Right lobe of liver (tissue), 6 donors: ENCODE measurements at regions not wholly inside any gene's neighbourhood (a gene's known extent, or its start where the extent isn't known, plus 50 kb on each side); places are given as distances from the start of the nearest gene placed in this dataset.
"Not testable (repeated sequence)": the region's sequence is repeated elsewhere in the genome, so short reads cannot be mapped to it uniquely, and the experiment has no call there.

ENCODE experiments used
- ATAC-seq, 4 donors: fragments of 200-7000 bp; cut with Tn5 transposase; one replicate each; pipeline ENCODE4 v1.9.1; 2020; ENCODE audit warnings: mild to moderate bottlenecking in 4 of 4, moderate library complexity in 4 of 4
- DNase-seq, 3 donors: peaks; one replicate each; pipeline ENCODE4 v3.0.0-alpha.2; 2020
- H3K27ac ChIP-seq, 3 donors: fragments of 200-600 bp; one replicate each; pipeline ENCODE4 v1.8.0; 2022
- H3K27me3 ChIP-seq, 2 donors: fragments of 200-600 bp; one replicate each; pipeline ENCODE4 v1.8.0; 2022
- H3K36me3 ChIP-seq, 4 donors: fragments of 200-600 bp; sonication (generic) in 1 of 4; one replicate each; pipeline versions ENCODE4 v1.5.1 to v1.8.0; 2017 to 2022; ENCODE audit warnings: control low read depth in 1 of 4
- H3K4me1 ChIP-seq, 4 donors: fragments of 200-600 bp; sonication (generic) in 1 of 4; one replicate each; pipeline versions ENCODE4 v1.5.1 to v1.8.0; 2017 to 2022; ENCODE audit warnings: control low read depth in 1 of 4
- H3K4me3 ChIP-seq, 3 donors: fragments of 200-600 bp; one replicate each; pipeline ENCODE4 v1.8.0; 2022
- H3K9me3 ChIP-seq, 4 donors: fragments of 200-600 bp; sonication (generic) in 1 of 4; one replicate each; pipeline versions ENCODE4 v1.5.1 to v1.8.0; 2017 to 2022; ENCODE audit warnings: control low read depth in 1 of 4
- POLR2A ChIP-seq: fragments of 450-650 bp; IDR thresholded peaks from one replicate; pipeline ENCODE4 v1.6.1; 2017; ENCODE audit warnings: antibody characterized with exemption, mild to moderate bottlenecking
- WGBS: methylation state at CpG from one replicate; pipeline ENCODE4 v1.1.6; 2018; ENCODE audit warnings: low coverage, low lambda C conversion rate; ENCODE audit not compliant: insufficient coverage; ENCODE audit errors: missing lambda C conversion rate; 5-methylcytosine and 5-hydroxymethylcytosine counted together
- intact Hi-C, 2 donors: fragments of 100-400 bp; cut with DNase I; formaldehyde crosslinking; loops; one replicate each; pipeline versions ENCODE4 v1.11.2 to v1.14.1; 2022
- TF ChIP-seq, protein P1 (sequence below), 4 donors: fragments of 200-600 bp in 3 of 4; fragments of 450-650 bp in 1 of 4; IDR thresholded peaks; one replicate each; pipeline versions ENCODE4 v1.5.1 to v1.8.0; 2016 to 2022; ENCODE audit warnings: antibody characterized with exemption in 4 of 4, mild to moderate bottlenecking in 2 of 4
- donor health status: DM: no; HTN: yes; CAD: no.
- donor health status: DM: no; HTN: no; CAD: no.
- donor health status: DM: no; HTN: no; CAD: no.
- donor health status: DM: no; HTN: yes; CAD: no.
- donor health status: DM: no; HTN: yes; CAD: no.

DNA sequence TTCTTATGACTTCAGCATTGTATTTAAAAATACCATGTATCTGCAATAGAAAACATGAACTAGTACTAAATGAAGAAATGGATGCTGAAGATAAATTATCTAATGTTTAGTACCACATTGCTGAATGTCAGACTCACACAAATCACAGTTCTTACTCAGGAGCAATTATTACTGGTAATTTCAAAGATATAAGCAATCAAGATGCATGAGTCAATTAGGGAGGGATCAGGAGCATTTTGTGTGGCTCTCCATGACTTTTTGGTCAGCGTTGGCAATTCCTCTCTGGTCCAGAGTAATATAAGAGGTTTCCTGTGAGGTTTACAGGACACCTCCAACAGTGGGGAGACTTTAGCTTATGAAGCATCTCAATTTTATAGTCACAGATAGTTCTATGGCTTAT is 167.0 kb upstream of the PCDH7 start:
- no peak overlapping the region for H3K27ac ChIP-seq
- intact Hi-C loops, result no loop called here
- no peaks in the 10 kb centered on the region for H3K27me3 ChIP-seq
- TF ChIP-seq, protein P1, sequence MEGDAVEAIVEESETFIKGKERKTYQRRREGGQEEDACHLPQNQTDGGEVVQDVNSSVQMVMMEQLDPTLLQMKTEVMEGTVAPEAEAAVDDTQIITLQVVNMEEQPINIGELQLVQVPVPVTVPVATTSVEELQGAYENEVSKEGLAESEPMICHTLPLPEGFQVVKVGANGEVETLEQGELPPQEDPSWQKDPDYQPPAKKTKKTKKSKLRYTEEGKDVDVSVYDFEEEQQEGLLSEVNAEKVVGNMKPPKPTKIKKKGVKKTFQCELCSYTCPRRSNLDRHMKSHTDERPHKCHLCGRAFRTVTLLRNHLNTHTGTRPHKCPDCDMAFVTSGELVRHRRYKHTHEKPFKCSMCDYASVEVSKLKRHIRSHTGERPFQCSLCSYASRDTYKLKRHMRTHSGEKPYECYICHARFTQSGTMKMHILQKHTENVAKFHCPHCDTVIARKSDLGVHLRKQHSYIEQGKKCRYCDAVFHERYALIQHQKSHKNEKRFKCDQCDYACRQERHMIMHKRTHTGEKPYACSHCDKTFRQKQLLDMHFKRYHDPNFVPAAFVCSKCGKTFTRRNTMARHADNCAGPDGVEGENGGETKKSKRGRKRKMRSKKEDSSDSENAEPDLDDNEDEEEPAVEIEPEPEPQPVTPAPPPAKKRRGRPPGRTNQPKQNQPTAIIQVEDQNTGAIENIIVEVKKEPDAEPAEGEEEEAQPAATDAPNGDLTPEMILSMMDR (IDR thresholded peaks at IDR 0.05), result no peak
- no peak for TF ChIP-seq POLR2A
- no peak for DNase-seq
- WGBS, result 44% methylated on average over 1 of the region's 1 CpG
- no peaks in the 10 kb centered on the region for H3K36me3 ChIP-seq
- ATAC-seq, result no peak
- H3K4me1 ChIP-seq, result no peaks in the 10 kb centered on the region
- H3K9me3 ChIP-seq, result no peaks in the 10 kb centered on the region
- no peak overlapping the region for H3K4me3 ChIP-seq

DNA sequence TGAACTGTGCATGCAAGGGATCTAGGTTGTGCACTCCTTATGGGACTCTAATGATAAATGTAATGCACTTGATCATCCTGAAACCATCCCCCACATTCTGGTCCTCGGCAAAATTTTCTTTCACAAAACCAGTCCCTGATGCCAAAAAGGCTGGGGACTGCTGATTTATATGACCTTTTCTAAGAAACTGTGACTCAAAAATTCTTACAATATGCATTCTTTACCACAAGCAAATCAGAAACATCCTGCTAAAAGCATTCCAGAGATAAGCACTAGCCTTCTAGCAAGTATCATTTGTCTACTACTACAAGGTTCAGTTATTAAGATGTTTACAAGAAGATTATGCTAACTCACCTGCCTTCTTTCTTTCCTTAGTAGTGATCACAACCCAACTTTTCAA is 166.5 kb upstream of the PCDH7 start:
- ATAC-seq (no peak), DNase-seq (no peak)
- intact Hi-C loops, result no loop called here
- H3K27ac ChIP-seq, result no peak overlapping the region
- no peak overlapping the region for H3K4me3 ChIP-seq
- no peaks in the 10 kb centered on the region for H3K27me3 ChIP-seq
- TF ChIP-seq, protein P1 (IDR thresholded peaks at IDR 0.05), result no peak
- TF ChIP-seq POLR2A, result no peak
- no peaks in the 10 kb centered on the region for H3K4me1 ChIP-seq
- WGBS, result 30% methylated on average over 1 of the region's 1 CpG
- no peaks in the 10 kb centered on the region for H3K36me3 ChIP-seq
- H3K9me3 ChIP-seq, result no peaks in the 10 kb centered on the region

DNA sequence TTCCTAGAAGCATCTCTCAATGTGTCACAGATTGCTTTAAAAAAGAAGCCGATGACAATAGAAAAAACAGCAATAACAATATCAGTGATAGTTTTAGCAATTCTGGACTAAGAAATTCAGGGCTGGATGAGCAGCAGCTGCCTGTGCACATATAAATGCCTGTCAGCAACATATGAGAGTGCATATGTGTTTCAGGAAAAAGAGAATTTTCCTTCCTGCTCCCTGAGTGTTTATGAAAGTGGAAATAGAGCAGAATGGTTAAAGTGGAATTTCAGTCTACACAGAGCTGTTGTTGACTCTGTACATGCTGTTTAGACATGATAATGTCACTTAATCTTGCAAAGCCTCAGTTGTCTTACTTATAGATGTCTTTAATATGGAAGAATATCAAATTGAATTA is 164.4 kb upstream of the PCDH7 start:
- Histone ChIP-seq H3K27me3 (no peaks in the 10 kb centered on the region), H3K36me3 (no peaks in the 10 kb centered on the region), H3K4me3 (no peak overlapping the region), H3K27ac (no peak overlapping the region), H3K4me1 (no peaks in the 10 kb centered on the region), H3K9me3 (no peaks in the 10 kb centered on the region)
- ATAC-seq, result no peak
- intact Hi-C loops, result no loop called here
- no peak for TF ChIP-seq POLR2A
- TF ChIP-seq, protein P1 (IDR thresholded peaks at IDR 0.05), result no peak
- no peak for DNase-seq
- 57% methylated on average over 1 of the region's 1 CpG for WGBS

- 37% methylated on average over 4 of the region's 4 CpGs for WGBS
- Histone ChIP-seq H3K27me3 (no peaks in the 10 kb centered on the region), H3K4me3 (no peak overlapping the region), H3K4me1 (no peaks in the 10 kb centered on the region), H3K9me3 (no peaks in the 10 kb centered on the region), H3K36me3 (no peaks in the 10 kb centered on the region), H3K27ac (no peak overlapping the region)
- intact Hi-C loops, result no loop called here
- TF ChIP-seq, protein P1 (IDR thresholded peaks at IDR 0.05), result no peak
- TF ChIP-seq POLR2A, result no peak
- no peak for DNase-seq
- ATAC-seq, result no peak
These were observed 160.7 kb upstream of the PCDH7 start for GRCh38 chr4:30559481-30559880.

- H3K36me3 ChIP-seq, result no peaks in the 10 kb centered on the region
- WGBS, result 33% methylated on average over 2 of the region's 9 CpGs
- H3K27me3 ChIP-seq, result no peaks in the 10 kb centered on the region
- no peaks in the 10 kb centered on the region for H3K4me1 ChIP-seq
- no peaks in the 10 kb centered on the region for H3K9me3 ChIP-seq
- ATAC-seq (no peak), DNase-seq (no peak)
- no peak for TF ChIP-seq POLR2A
- TF ChIP-seq, protein P1 (IDR thresholded peaks at IDR 0.05), result no peak
- intact Hi-C loops, result no loop called here
- H3K27ac ChIP-seq, result no peak overlapping the region
- no peak overlapping the region for H3K4me3 ChIP-seq
These were observed 133.3 kb upstream of the PCDH7 start for GRCh38 chr4:30586850-30587249.

DNA sequence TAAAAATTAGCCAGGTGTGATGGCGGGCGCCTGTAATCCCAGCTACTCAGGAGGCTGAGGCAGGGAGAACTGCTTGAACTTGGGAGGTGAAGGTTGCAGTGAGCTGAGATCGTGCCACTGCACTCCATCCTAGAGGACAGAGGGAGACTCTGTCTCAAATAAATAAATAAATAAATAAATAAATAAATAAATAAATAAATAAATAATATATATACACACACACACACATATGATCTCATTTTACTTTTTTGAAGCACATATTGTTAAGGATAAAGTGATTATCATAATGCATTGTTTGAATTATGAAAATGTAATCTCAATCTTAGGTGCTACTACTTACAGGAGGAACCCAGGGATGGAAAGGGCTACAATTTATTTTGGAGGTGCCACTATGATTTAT is 130.5 kb upstream of the PCDH7 start:
- intact Hi-C loops, H3K36me3 ChIP-seq, H3K4me3 ChIP-seq, H3K9me3 ChIP-seq, H3K27ac ChIP-seq, ATAC-seq, H3K4me1 ChIP-seq, H3K27me3 ChIP-seq, DNase-seq: not testable (repeated sequence)
- WGBS, result 72% methylated on average over 3 of the region's 3 CpGs
